HG03354 (cell line): ENCODE measurements at regions not wholly inside any gene's neighbourhood (a gene's known extent, or its start where the extent isn't known, plus 50 kb on each side); places are given as distances from the start of the nearest gene placed in this dataset.
"Not testable (repeated sequence)": the region's sequence is repeated elsewhere in the genome, so short reads cannot be mapped to it uniquely, and the experiment has no call there.

ENCODE experiments used
- ATAC-seq: cut with Tn5 transposase; IDR thresholded peaks from one replicate; pipeline ENCODE4 v1.9.1; 2021; ENCODE audit warnings: mild to moderate bottlenecking; ENCODE audit not compliant: unreplicated experiment, poor library complexity, severe bottlenecking

DNA sequence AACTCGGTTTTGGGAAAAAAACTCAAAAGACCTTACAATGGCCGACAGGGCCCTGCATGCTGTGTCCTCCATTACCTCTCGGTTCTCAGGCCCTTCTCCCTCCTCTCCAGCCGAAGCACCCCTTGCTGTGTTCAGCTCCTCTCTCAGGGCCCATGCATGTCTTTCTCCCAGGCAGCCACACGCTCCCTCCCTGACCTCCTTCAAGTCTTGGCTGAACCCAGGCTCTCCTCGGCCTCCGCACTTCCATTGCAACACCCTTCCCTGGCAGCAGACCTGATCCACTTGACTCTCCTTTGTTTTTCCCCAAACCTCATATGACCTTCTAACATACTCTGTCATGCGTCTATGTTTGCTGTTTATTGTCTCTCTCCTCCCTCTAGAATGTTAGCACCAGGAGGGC lies 114.0 kb downstream of the CYP26B1 start:
- ATAC-seq: no peak

DNA sequence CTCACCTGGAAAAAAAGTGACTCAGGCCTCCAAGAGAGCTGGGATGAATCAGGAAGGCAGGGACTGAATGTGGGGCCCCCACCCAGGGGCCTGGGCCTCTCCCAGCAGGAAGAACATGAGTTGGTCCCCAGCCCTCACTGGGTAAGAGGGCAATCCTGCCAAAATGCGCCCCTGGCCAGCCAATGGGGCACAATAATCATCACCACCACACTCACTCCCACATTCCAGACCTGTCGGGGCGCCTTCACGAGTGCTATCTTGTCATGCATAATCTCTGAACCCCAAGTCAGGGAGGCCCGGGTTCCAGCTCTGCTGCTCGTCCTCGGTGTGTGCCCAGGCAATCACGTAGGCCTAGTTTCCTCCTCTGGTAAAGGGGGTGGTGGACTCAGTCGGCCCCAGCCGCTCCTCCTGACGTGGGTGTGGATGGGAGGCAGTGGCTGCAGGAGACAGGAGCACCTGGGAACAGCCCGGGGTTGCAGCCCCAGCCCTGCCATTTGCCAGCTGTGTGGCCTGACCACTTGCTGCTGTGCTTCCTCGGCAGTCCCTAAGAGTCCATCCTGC lies 115.1 kb downstream of the CYP26B1 start:
- no peak for ATAC-seq

DNA sequence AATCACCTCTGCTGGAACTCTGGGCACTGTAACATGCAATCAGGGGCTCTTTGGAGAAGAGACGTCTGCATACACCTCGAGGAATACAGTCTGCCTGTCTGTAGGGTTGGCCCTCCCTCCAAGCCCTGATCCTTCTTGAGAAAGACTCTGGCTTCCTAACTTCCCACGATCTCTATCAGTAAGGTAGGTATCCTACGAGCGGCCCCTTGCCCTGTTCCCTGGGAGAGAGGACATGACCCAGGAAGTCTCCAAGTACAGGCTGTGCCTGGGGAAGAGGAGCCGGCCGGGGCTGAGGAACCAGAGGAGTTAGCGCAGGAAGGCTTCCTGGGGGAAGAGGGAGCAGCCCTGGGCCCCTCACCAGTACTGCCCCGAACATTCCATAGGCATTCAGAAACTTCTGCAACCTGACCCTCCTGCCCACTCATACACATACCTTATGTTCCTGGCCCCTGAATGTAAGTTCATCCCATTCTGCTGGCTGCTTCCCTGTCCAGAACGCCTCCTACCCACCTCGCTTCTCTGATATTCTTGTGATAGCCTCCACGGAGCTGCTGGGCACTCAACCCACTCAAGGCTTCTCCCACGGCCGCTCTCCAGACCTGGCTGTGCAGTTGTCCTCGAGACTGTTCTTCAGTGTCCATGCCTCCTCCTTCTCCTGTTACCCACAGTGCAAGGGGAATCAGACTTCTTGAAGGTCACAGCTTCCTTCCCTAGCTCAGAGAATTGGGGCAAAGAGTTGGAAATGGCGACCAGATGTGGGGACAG lies 116.1 kb downstream of the CYP26B1 start:
- no peak for ATAC-seq

- no peak for ATAC-seq
Observed at GRCh38 chr2:72028996-72029395, 118.7 kb downstream of the CYP26B1 start.

DNA sequence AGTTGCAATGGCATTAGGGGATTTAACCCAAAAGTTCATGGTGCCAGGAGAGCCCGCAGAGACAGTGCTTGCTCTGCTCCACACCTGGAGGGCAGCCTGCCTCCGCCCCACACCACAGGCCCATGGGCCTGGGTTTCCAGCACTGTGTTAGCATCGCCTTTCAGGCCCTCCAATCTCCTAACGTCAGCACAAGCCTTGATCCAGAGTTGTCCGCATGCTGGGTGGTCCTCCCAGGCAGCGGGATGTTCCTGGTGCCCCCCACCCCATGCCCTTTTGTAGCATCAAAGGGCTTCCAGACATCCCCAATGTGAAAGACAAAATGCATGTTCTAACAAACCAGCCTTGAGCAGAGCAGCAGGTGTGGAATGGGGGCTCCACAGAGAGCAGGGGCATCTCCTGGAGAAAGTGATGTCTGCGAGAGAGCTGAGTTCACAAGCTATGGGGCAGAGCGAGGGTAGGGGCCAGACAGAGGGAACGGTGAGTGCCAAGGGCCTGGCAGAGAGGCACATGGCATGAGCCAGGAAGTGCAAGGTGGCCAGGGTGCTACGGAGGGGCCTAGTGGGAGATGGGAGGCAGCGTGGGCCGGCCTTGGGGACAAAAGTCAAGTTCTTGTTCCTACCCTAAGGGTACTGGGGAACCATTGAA lies 119.2 kb downstream of the CYP26B1 start:
- ATAC-seq: no peak

GRCh38 chr2:72027426-72028161 lies 120.1 kb downstream of the CYP26B1 start:
- ATAC-seq: no peak

- ATAC-seq: no peak
Observed at GRCh38 chr2:72026819-72027425, 120.7 kb downstream of the CYP26B1 start.

GRCh38 chr2:72024451-72025175 lies 123.0 kb downstream of the CYP26B1 start:
- no peak for ATAC-seq

DNA sequence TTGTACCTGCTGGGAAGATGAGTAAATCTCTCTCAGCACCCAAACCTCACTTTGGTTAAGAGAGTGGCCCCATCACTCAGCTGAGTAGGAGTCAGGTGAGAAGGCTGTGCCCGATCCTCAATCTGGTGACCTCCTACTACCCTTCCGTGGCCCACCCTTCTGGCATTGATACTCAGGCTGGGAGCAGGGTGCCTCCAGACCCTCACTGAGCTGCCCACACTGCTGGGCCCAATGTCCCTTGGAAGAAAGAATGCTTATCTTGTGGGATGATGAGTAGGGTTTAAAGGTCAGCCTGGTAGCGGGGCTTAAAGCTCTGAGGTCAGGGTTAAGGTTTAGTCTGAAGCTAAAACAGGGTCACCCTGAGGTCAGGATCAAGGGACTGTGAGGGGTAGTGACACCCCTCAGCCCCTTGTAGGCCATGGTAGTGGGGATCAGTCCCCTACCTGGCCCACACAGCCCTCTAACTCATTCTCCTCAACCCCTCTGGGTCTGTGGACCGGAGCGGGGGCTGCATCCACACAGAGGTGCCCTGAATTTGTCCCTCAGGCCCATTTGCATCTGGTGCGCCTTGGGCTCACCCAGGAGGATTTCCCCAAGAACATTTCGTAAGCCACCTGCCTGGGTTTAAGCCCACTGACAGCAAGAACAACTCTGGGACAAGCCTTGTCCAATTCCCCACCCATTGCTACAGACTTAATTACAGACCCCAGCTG lies 123.8 kb downstream of the CYP26B1 start:
- no peak for ATAC-seq

DNA sequence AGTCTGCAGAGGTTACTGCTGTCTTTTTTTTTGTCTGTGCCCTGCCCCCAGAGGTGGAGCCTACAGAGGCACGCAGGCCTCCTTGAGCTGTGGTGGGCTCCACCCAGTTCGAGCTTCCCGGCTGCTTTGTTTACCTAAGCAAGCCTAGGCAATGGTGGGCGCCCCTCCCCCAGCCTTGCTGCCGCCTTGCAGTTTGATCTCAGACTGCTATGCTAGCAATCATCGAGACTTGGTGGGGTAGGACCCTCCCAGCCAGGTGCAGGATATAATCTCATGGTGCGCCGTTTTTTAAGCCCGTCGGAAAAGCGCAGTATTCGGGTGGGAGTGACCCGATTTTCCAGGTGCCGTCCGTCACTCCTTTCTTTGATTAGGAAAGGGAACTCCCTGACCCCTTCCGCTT lies 126.3 kb downstream of the CYP26B1 start:
- not testable (repeated sequence) for ATAC-seq

GRCh38 chr2:72015266-72015665 lies 132.4 kb downstream of the CYP26B1 start:
- no peak for ATAC-seq

GRCh38 chr2:72014831-72015230 lies 132.8 kb downstream of the CYP26B1 start:
- no peak for ATAC-seq

- ATAC-seq: no peak
Observed at GRCh38 chr2:72013726-72014125, 133.9 kb downstream of the CYP26B1 start.

GRCh38 chr2:72012886-72013574 lies 134.6 kb downstream of the CYP26B1 start:
- ATAC-seq: no peak

DNA sequence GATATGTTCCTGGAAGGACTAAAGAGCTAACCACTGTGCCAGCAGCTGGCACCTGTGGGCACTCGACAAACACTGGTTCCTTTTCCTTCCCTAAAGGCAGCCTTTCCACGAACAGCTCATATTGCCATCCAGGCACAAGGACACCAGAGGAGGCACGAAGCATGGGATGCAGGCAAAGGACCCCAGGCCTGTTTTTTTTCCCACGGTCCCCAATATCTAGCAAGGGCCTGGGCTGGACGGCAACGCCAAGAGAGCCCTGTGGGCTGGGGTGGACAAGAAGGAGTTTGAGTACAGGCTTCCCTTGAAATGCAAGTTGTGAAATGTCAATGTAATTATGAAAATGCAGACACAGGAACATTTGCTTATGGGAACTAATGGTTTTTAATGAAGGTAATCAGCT lies 135.9 kb downstream of the CYP26B1 start:
- ATAC-seq: no peak

DNA sequence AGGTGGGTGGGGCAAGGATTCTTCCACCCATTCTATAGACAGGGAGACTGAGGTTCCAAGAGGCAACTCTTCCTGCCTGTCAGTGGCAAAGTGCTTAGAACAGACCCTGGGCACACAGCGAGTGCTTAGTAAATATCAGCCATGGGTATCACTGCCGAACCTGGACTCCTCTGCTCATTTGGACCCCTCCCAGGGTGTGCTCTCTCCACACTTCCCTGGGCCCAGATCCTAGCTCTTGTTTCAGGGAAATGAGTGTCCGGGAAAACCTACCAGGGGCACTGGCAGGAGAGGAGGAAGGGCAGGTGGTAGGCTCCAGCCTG lies 136.3 kb downstream of the CYP26B1 start:
- no peak for ATAC-seq

- ATAC-seq: no peak
Observed at GRCh38 chr2:72010647-72011369, 136.9 kb downstream of the CYP26B1 start.

GRCh38 chr2:72008608-72009007 lies 139.1 kb downstream of the CYP26B1 start:
- ATAC-seq: no peak
